B cell (primary cell): ENCODE measurements at regions not wholly inside any gene's neighbourhood (a gene's known extent, or its start where the extent isn't known, plus 50 kb on each side); places are given as distances from the start of the nearest gene placed in this dataset.

Experiments used
- ATAC-seq: fragments of 200-7000 bp; cut with Tn5 transposase; one replicate; pipeline ENCODE4 v1.10.0; 2021; ENCODE audit warnings: low read depth, mild to moderate bottlenecking, moderate number of reproducible peaks, moderate library complexity
- CTCF ChIA-PET: fragments of 350-600 bp; sonication (Branson Sonifier 250); formaldehyde crosslinking; loops from one replicate; lab custom pipeline; 2021; ENCODE audit warnings: antibody characterized with exemption, inconsistent platforms; lab: Charles Lee
- POLR2A ChIA-PET: fragments of 350-600 bp; sonication (Branson Sonifier 250); formaldehyde crosslinking; loops from one replicate; lab custom pipeline; 2021; ENCODE audit warnings: antibody characterized with exemption; lab: Charles Lee
- DNase-seq: peaks from one replicate; pipeline ENCODE4 v3.0.0; 2013
- H2AFZ ChIP-seq: 2 replicates; pipeline ENCODE4 v1.6.1; 2012; ENCODE audit warnings: mild to moderate bottlenecking, low read depth, low read length; ENCODE audit not compliant: insufficient read depth, poor library complexity, severe bottlenecking
- H3K27ac ChIP-seq, 2 donors: 1 replicate in 1 of 2; 2 replicates in 1 of 2; pipeline ENCODE4 v1.5.1; 2012 to 2013; ENCODE audit warnings: low read length in 2 of 2, mild to moderate bottlenecking in 2 of 2, moderate library complexity in 1 of 2
- H3K27me3 ChIP-seq, 4 experiments: fragments of 200-600 bp in 1 of 4; sonication (generic) in 1 of 4; replicated peaks in 1 of 4; 1 replicate in 2 of 4; 2 replicates in 2 of 4; pipeline versions ENCODE4 v1.6.1 to v1.7.0; 2013 to 2016; ENCODE audit warnings: low read length in 3 of 4, mild to moderate bottlenecking in 2 of 4, mixed read lengths in 1 of 4, moderate library complexity in 1 of 4; ENCODE audit not compliant: insufficient read depth in 4 of 4, control insufficient read depth in 3 of 4; ENCODE audit errors: control extremely low read depth in 1 of 4
- H3K36me3 ChIP-seq, 2 experiments: replicated peaks in 1 of 2; 1 replicate in 1 of 2; 2 replicates in 1 of 2; pipeline versions ENCODE4 v1.6.1 to v1.7.1; 2013; ENCODE audit warnings: low read length in 1 of 2; ENCODE audit not compliant: insufficient read depth in 2 of 2, control insufficient read depth in 1 of 2; ENCODE audit errors: control extremely low read depth in 1 of 2, extremely low read depth in 1 of 2
- H3K4me1 ChIP-seq, 2 donors: fragments of 200-600 bp in 1 of 2; sonication (generic) in 1 of 2; 1 replicate in 1 of 2; 2 replicates in 1 of 2; pipeline versions ENCODE4 v1.5.1 to v1.6.1; 2013 to 2017; ENCODE audit warnings: low read length in 2 of 2; ENCODE audit not compliant: control insufficient read depth in 2 of 2, insufficient read depth in 2 of 2
- H3K4me2 ChIP-seq: replicated peaks from 2 replicates; pipeline ENCODE3; 2012; ENCODE audit warnings: mild to moderate bottlenecking, low read depth, low read length; ENCODE audit not compliant: poor library complexity, severe bottlenecking
- H3K4me3 ChIP-seq, 5 experiments: fragments of 200-600 bp in 1 of 5; sonication (generic) in 1 of 5; 1 replicate in 3 of 5; 2 replicates in 2 of 5; pipeline versions ENCODE4 v1.5.1 to v1.7.0; 2011 to 2016; ENCODE audit warnings: low read length in 4 of 5, mild to moderate bottlenecking in 4 of 5, low read depth in 2 of 5, control low read depth in 1 of 5, moderate library complexity in 1 of 5; ENCODE audit not compliant: insufficient read depth in 1 of 5; ENCODE audit errors: control extremely low read depth in 1 of 5, extremely low read depth in 1 of 5
- H3K79me2 ChIP-seq: fragments of 200-600 bp; sonication (generic); one replicate; pipeline ENCODE4 v1.6.0; 2016; ENCODE audit warnings: low read length; ENCODE audit not compliant: control insufficient read depth, insufficient read depth
- H3K9ac ChIP-seq: fragments of 200-600 bp; sonication (generic); 2 replicates; pipeline ENCODE4 v1.6.1; 2017; ENCODE audit warnings: mild to moderate bottlenecking, low read length, moderate library complexity
- H3K9me3 ChIP-seq, 3 donors: one replicate each; pipeline versions ENCODE4 v1.6.1 to v1.7.1; 2013; ENCODE audit warnings: low read length in 2 of 3; ENCODE audit not compliant: control insufficient read depth in 2 of 3, insufficient read depth in 1 of 3; ENCODE audit errors: control extremely low read depth in 1 of 3
- H4K20me1 ChIP-seq: 2 replicates; pipeline ENCODE4 v1.6.0; 2012; ENCODE audit warnings: mild to moderate bottlenecking, low read length; ENCODE audit not compliant: insufficient read depth, control insufficient read depth, poor library complexity, severe bottlenecking
- H3K27ac Mint-ChIP-seq: one replicate; pipeline ENCODE4 v1.8.0; 2021; ENCODE audit warnings: mixed read lengths
- H3K27me3 Mint-ChIP-seq: one replicate; pipeline ENCODE4 v1.8.0; 2021; ENCODE audit warnings: mixed read lengths
- H3K4me1 Mint-ChIP-seq: one replicate; pipeline ENCODE4 v1.8.0; 2021; ENCODE audit warnings: mixed read lengths
- H3K4me3 Mint-ChIP-seq: one replicate; pipeline ENCODE4 v1.8.0; 2021; ENCODE audit warnings: mixed read lengths
- H3K9me3 Mint-ChIP-seq: one replicate; pipeline ENCODE4 v1.8.0; 2022; ENCODE audit warnings: mixed read lengths; ENCODE audit not compliant: insufficient read depth
- EZH2 ChIP-seq: IDR thresholded peaks from 2 replicates; pipeline ENCODE4 v1.6.1; 2012; ENCODE audit warnings: borderline replicate concordance, low read depth, mild to moderate bottlenecking, moderate library complexity, low read length; ENCODE audit not compliant: insufficient read depth, poor library complexity, severe bottlenecking
- WGBS: methylation state at CpG from one replicate; pipeline ENCODE4 v1.1.5; 2013; ENCODE audit warnings: missing lambda C conversion rate; ENCODE audit not compliant: insufficient coverage; 5-methylcytosine and 5-hydroxymethylcytosine counted together
- intact Hi-C: fragments of 100-400 bp; cut with micrococcal nuclease; formaldehyde crosslinking; loops from one replicate; pipeline ENCODE4 v1.10.0; 2022
- TF ChIP-seq, protein P1 (sequence below): fragments of 200-600 bp; IDR thresholded peaks from one replicate; pipeline ENCODE4 v1.8.0; 2022; ENCODE audit warnings: antibody characterized with exemption, mild to moderate bottlenecking

DNA sequence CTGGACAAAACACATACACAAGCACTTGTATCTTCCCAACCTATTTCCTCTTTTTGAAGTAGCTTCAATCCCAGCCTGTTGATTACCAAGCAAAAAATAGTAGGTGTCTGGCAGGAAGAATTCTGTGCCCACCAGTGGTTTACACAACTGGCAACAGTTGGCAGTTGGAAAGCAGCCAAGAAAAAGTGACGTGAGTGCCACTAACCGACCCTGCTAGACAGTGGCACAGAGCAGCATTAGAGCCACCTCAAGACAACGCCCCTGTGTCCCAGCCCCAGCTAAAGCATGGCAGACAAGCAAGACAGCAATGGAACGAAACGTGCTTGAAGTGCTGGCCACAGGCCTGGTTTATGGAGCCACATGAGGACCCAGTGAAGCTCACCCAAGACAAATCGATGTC, 379.6 kb downstream of the FBXO15 start:
- Histone ChIP-seq H3K27me3 (no peaks in the 10 kb centered on the region), H3K4me3 (no peak overlapping the region), H3K9me3 (no peaks in the 10 kb centered on the region), H3K4me1 (peaks cover 0 to 5% of the 10 kb centered on the region in 2 donors), H3K9ac (no peak overlapping the region), H3K79me2 (no peaks in the 10 kb centered on the region), H3K27ac (no peak overlapping the region), H4K20me1 (no peaks in the 10 kb centered on the region), H3K36me3 (no peaks in the 10 kb centered on the region), H2AFZ (no peak overlapping the region), H3K4me2 (no peak overlapping the region)
- CTCF ChIA-PET: no interaction called here
- no peaks in the 10 kb centered on the region for H3K9me3 Mint-ChIP-seq
- 17% methylated on average over 6 of the region's 6 CpGs for WGBS
- intact Hi-C loops: no loop called here
- H3K4me1 Mint-ChIP-seq: no peaks in the 10 kb centered on the region
- peaks cover 3% of the 10 kb centered on the region for H3K27me3 Mint-ChIP-seq
- no peak overlapping the region for H3K4me3 Mint-ChIP-seq
- TF ChIP-seq EZH2: no peak
- TF ChIP-seq, protein P1, sequence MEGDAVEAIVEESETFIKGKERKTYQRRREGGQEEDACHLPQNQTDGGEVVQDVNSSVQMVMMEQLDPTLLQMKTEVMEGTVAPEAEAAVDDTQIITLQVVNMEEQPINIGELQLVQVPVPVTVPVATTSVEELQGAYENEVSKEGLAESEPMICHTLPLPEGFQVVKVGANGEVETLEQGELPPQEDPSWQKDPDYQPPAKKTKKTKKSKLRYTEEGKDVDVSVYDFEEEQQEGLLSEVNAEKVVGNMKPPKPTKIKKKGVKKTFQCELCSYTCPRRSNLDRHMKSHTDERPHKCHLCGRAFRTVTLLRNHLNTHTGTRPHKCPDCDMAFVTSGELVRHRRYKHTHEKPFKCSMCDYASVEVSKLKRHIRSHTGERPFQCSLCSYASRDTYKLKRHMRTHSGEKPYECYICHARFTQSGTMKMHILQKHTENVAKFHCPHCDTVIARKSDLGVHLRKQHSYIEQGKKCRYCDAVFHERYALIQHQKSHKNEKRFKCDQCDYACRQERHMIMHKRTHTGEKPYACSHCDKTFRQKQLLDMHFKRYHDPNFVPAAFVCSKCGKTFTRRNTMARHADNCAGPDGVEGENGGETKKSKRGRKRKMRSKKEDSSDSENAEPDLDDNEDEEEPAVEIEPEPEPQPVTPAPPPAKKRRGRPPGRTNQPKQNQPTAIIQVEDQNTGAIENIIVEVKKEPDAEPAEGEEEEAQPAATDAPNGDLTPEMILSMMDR: no peak
- ATAC-seq: no peak
- no peak for DNase-seq
- H3K27ac Mint-ChIP-seq: no peak overlapping the region
- POLR2A ChIA-PET: no interaction called here

DNA sequence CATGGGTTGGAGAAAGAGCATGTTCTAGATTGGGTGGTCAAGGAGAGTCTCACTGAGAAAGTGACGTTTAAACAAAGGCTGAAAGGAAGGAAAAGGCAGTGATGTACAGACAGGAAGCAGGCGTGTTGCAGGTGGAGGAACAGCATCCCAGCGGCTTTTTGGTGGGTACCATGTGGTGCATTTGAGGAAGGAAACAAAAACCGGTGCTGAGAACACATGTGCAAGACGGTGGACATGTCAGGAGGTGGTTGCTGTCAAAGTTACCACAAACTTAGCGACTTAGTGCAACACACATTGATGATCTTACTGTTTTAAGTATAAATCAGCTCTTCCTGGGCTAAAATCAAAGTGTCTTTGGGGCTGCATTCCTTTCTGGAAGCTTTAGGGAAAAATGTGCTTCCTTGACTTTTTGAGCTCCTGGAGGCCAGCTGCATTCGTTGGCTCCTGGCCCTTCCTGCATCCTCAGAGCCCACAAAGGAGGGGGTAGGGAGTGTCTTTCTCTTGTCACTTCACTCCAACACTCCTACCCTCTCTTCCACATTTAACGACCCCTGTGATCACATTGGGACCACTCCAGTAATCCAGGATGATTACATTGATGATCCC, 380.6 kb downstream of the FBXO15 start:
- no peak overlapping the region for H3K4me2 ChIP-seq
- H4K20me1 ChIP-seq: no peaks in the 10 kb centered on the region
- Mint-ChIP-seq H3K27me3 (peaks cover 3% of the 10 kb centered on the region), H3K27ac (no peak overlapping the region), H3K4me3 (no peak overlapping the region), H3K4me1 (no peaks in the 10 kb centered on the region), H3K9me3 (no peaks in the 10 kb centered on the region)
- POLR2A ChIA-PET: no interaction called here
- no peaks in the 10 kb centered on the region for H3K27me3 ChIP-seq
- no peaks in the 10 kb centered on the region for H3K79me2 ChIP-seq
- H3K4me1 ChIP-seq: peaks cover 0 to 5% of the 10 kb centered on the region in 2 donors
- no peak for DNase-seq
- no peaks in the 10 kb centered on the region for H3K36me3 ChIP-seq
- TF ChIP-seq, protein P1: no peak
- no peak for TF ChIP-seq EZH2
- WGBS: 0% methylated on average over 5 of the region's 8 CpGs
- H3K9me3 ChIP-seq: no peaks in the 10 kb centered on the region
- no peak overlapping the region for H2AFZ ChIP-seq
- H3K4me3 ChIP-seq: no peak overlapping the region
- H3K27ac ChIP-seq: no peak overlapping the region
- CTCF ChIA-PET: no interaction called here
- intact Hi-C loops: no loop called here
- no peak for ATAC-seq
- H3K9ac ChIP-seq: no peak overlapping the region
